ENCODE measurements at regions not wholly inside any gene's neighbourhood (a gene's known extent, or its start where the extent isn't known, plus 50 kb on each side); places are given as distances from the start of the nearest gene placed in this dataset.

DNA sequence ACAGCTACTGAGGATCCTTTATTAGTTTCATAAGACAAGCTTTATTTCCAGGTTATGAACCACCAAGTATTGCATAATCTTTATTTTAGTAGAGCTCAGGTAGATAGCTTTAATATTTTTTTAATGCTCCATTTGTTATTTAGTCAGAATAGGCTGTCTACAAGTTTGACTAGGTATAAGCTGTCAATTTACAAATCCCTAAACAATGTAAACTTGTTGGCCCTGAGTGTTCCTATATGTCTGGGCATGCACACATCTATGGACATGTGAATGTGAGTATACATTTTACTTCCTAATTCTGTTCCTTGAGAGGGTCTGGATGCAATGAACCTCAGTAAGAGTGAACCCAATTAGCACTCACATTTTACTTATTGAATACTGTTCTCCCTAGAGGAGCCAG is 722.2 kb upstream of the PTPRD start:
- TF ChIP-seq MAFK (IDR thresholded peaks at IDR 0.05; ENCODE audit: low read depth, low read length) (no peak), POLR2A (IDR thresholded peaks at IDR 0.05; ENCODE audit: low read depth, low read length) (no peak), FOS (IDR thresholded peaks at IDR 0.05; ENCODE audit: low read depth, low read length) (no peak), RAD21 (IDR thresholded peaks at IDR 0.05; ENCODE audit: low read length) (no peak), MXI1 (IDR thresholded peaks at IDR 0.05; ENCODE audit: borderline replicate concordance, low read depth, low read length) (no peak), BHLHE40 (IDR thresholded peaks at IDR 0.05; ENCODE audit: low read depth, low read length) (no peak), CHD1 (IDR thresholded peaks at IDR 0.05; ENCODE audit: low read depth, low read length) (no peak), RCOR1 (IDR thresholded peaks at IDR 0.05; ENCODE audit: insufficient replicate concordance, low read length) (no peak), RFX5 (IDR thresholded peaks at IDR 0.05; ENCODE audit: low read depth, low read length) (no peak), CEBPB (IDR thresholded peaks at IDR 0.05; ENCODE audit: low read depth, low read length) (peak; percentile 47), SMC3 (IDR thresholded peaks at IDR 0.05; ENCODE audit: low read depth, low read length) (no peak)
- TF ChIP-seq, protein P1, sequence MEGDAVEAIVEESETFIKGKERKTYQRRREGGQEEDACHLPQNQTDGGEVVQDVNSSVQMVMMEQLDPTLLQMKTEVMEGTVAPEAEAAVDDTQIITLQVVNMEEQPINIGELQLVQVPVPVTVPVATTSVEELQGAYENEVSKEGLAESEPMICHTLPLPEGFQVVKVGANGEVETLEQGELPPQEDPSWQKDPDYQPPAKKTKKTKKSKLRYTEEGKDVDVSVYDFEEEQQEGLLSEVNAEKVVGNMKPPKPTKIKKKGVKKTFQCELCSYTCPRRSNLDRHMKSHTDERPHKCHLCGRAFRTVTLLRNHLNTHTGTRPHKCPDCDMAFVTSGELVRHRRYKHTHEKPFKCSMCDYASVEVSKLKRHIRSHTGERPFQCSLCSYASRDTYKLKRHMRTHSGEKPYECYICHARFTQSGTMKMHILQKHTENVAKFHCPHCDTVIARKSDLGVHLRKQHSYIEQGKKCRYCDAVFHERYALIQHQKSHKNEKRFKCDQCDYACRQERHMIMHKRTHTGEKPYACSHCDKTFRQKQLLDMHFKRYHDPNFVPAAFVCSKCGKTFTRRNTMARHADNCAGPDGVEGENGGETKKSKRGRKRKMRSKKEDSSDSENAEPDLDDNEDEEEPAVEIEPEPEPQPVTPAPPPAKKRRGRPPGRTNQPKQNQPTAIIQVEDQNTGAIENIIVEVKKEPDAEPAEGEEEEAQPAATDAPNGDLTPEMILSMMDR (conservative IDR thresholded peaks at IDR 0.05; ENCODE audit: low read depth, low read length) = no peak
- TF ChIP-seq, protein P2, sequence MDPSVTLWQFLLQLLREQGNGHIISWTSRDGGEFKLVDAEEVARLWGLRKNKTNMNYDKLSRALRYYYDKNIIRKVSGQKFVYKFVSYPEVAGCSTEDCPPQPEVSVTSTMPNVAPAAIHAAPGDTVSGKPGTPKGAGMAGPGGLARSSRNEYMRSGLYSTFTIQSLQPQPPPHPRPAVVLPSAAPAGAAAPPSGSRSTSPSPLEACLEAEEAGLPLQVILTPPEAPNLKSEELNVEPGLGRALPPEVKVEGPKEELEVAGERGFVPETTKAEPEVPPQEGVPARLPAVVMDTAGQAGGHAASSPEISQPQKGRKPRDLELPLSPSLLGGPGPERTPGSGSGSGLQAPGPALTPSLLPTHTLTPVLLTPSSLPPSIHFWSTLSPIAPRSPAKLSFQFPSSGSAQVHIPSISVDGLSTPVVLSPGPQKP (IDR thresholded peaks at IDR 0.05; ENCODE audit: borderline replicate concordance, low read depth, low read length) = no peak
- TF ChIP-seq, protein P3, sequence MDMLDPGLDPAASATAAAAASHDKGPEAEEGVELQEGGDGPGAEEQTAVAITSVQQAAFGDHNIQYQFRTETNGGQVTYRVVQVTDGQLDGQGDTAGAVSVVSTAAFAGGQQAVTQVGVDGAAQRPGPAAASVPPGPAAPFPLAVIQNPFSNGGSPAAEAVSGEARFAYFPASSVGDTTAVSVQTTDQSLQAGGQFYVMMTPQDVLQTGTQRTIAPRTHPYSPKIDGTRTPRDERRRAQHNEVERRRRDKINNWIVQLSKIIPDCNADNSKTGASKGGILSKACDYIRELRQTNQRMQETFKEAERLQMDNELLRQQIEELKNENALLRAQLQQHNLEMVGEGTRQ (IDR thresholded peaks at IDR 0.05; ENCODE audit: low read depth, low read length) = no peak

All from IMR-90 (cell line).